Hepatocyte (in vitro differentiated cells): ENCODE measurements at regions not wholly inside any gene's neighbourhood (a gene's known extent, or its start where the extent isn't known, plus 50 kb on each side); places are given as distances from the start of the nearest gene placed in this dataset.

Experiments used
- DNase-seq: peaks from one replicate; pipeline ENCODE4 v3.0.0-alpha.2; 2016; ENCODE audit warnings: low spot score
- H2AFZ ChIP-seq: fragments of 200-600 bp; sonication (generic); 2 replicates; pipeline ENCODE4 v1.6.0; 2016; ENCODE audit warnings: antibody characterized with exemption, mild to moderate bottlenecking
- H3K27ac ChIP-seq: fragments of 200-600 bp; sonication (generic); 2 replicates; pipeline ENCODE4 v1.5.1; 2016; ENCODE audit warnings: mild to moderate bottlenecking
- H3K27me3 ChIP-seq: fragments of 200-600 bp; sonication (generic); 2 replicates; pipeline ENCODE4 v1.6.1; 2016
- H3K36me3 ChIP-seq: fragments of 200-600 bp; sonication (generic); replicated peaks from 2 replicates; pipeline ENCODE4 v1.5.1; 2016; ENCODE audit warnings: low read depth; ENCODE audit not compliant: insufficient read depth
- H3K4me1 ChIP-seq: fragments of 200-600 bp; sonication (generic); 2 replicates; pipeline ENCODE4 v1.5.1; 2016; ENCODE audit warnings: mild to moderate bottlenecking, moderate library complexity; ENCODE audit not compliant: insufficient read depth
- H3K4me2 ChIP-seq: fragments of 200-600 bp; sonication (generic); 2 replicates; pipeline ENCODE4 v1.6.0; 2016
- H3K4me3 ChIP-seq: fragments of 200-600 bp; sonication (generic); 2 replicates; pipeline ENCODE4 v1.5.1; 2016; ENCODE audit warnings: mild to moderate bottlenecking
- H3K79me2 ChIP-seq: fragments of 200-600 bp; sonication (generic); 2 replicates; pipeline ENCODE4 v1.6.0; 2017; ENCODE audit warnings: mild to moderate bottlenecking
- H3K9me2 ChIP-seq: fragments of 200-600 bp; sonication (generic); replicated peaks from 2 replicates; pipeline ENCODE4 v1.6.0; 2017; ENCODE audit warnings: mild to moderate bottlenecking; ENCODE audit not compliant: insufficient read depth
- H3K9me3 ChIP-seq: fragments of 200-600 bp; sonication (generic); 2 replicates; pipeline ENCODE4 v1.5.1; 2016; ENCODE audit warnings: low read depth, mild to moderate bottlenecking
- H4K20me1 ChIP-seq: fragments of 200-600 bp; sonication (generic); 2 replicates; pipeline ENCODE4 v1.6.0; 2016; ENCODE audit warnings: mild to moderate bottlenecking; ENCODE audit not compliant: insufficient read depth, poor library complexity, severe bottlenecking
- EZH2 ChIP-seq: fragments of 200-600 bp; sonication (generic); IDR thresholded peaks from 2 replicates; pipeline ENCODE4 v1.6.1; 2016; ENCODE audit warnings: antibody characterized with exemption, mild to moderate bottlenecking, borderline replicate concordance
- EZH2phosphoT487 ChIP-seq: fragments of 200-600 bp; sonication (generic); IDR thresholded peaks from one replicate; pipeline ENCODE4 v1.6.1; 2018; ENCODE audit warnings: antibody characterized with exemption, mild to moderate bottlenecking, low read depth, moderate library complexity; ENCODE audit not compliant: unreplicated experiment, severe bottlenecking
- WGBS: methylation state at CpG from one replicate; pipeline ENCODE4 v1.1.6; 2016; ENCODE audit warnings: low lambda C conversion rate; ENCODE audit errors: missing lambda C conversion rate; 5-methylcytosine and 5-hydroxymethylcytosine counted together
- TF ChIP-seq, protein P1 (sequence below): fragments of 200-600 bp; sonication (generic); IDR thresholded peaks from 2 replicates; pipeline ENCODE4 v1.5.1; 2016; ENCODE audit warnings: antibody characterized with exemption, mild to moderate bottlenecking; ENCODE audit not compliant: poor library complexity

DNA sequence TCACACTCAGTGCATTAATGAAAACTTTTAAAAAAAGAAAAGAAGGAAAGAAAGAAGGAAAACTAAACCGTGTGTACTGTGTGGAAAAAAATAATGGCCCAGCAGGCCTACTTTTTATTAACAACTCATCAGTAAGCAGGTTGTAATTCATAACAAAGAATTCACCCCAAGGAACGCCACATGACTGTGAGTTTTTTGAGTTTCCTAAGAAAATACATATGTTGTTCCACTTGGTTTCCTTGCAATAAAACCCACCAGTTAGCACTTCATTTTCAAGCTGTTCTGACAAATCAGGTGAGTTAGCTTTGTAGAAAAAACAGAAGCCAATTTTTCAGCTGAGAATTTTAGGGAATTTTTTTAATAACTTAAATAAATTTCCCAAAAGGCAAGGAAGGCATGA, 259.3 kb upstream of the TBX18 start:
- no peak for DNase-seq
- H3K79me2 ChIP-seq: no peaks in the 10 kb centered on the region
- no peaks in the 10 kb centered on the region for H3K9me3 ChIP-seq
- TF ChIP-seq EZH2: no peak
- TF ChIP-seq, protein P1, sequence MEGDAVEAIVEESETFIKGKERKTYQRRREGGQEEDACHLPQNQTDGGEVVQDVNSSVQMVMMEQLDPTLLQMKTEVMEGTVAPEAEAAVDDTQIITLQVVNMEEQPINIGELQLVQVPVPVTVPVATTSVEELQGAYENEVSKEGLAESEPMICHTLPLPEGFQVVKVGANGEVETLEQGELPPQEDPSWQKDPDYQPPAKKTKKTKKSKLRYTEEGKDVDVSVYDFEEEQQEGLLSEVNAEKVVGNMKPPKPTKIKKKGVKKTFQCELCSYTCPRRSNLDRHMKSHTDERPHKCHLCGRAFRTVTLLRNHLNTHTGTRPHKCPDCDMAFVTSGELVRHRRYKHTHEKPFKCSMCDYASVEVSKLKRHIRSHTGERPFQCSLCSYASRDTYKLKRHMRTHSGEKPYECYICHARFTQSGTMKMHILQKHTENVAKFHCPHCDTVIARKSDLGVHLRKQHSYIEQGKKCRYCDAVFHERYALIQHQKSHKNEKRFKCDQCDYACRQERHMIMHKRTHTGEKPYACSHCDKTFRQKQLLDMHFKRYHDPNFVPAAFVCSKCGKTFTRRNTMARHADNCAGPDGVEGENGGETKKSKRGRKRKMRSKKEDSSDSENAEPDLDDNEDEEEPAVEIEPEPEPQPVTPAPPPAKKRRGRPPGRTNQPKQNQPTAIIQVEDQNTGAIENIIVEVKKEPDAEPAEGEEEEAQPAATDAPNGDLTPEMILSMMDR: no peak
- no peaks in the 10 kb centered on the region for H3K4me1 ChIP-seq
- H3K4me3 ChIP-seq: no peak overlapping the region
- 55% methylated on average over 2 of the region's 2 CpGs for WGBS
- H3K4me2 ChIP-seq: no peak overlapping the region
- no peak overlapping the region for H3K27ac ChIP-seq
- no peaks in the 10 kb centered on the region for H4K20me1 ChIP-seq
- no peak overlapping the region for H2AFZ ChIP-seq
- H3K27me3 ChIP-seq: no peaks in the 10 kb centered on the region
- H3K36me3 ChIP-seq: no peaks in the 10 kb centered on the region
- no peaks in the 10 kb centered on the region for H3K9me2 ChIP-seq

DNA sequence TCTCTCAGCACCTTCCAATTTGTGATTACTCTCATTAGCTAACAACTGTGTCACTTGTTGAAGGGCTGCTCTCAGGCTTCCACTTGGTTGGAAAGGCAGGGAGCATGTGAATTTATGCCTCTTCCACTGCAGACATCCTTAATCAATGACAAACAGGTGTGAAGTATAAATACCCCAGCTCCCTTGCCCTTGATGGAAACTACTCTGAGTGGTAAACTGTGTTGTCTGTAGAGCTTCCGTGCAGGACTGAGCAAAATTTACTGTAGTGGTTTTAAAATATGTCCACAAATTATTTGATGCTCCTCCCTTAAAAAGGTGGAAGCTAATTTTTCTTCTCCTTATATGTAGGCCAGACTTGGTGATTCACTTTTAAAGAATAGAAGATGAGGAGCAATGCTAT, 253.0 kb upstream of the TBX18 start:
- no peak for DNase-seq
- H2AFZ ChIP-seq: no peak overlapping the region
- H3K9me2 ChIP-seq: no peaks in the 10 kb centered on the region
- TF ChIP-seq EZH2 (no peak), EZH2phosphoT487 (no peak)
- TF ChIP-seq, protein P1: no peak
- H3K4me3 ChIP-seq: no peak overlapping the region
- WGBS: 96% methylated on average over 1 of the region's 1 CpG
- H4K20me1 ChIP-seq: no peaks in the 10 kb centered on the region
- H3K27ac ChIP-seq: no peak overlapping the region
- H3K79me2 ChIP-seq: no peaks in the 10 kb centered on the region
- H3K27me3 ChIP-seq: no peaks in the 10 kb centered on the region
- no peaks in the 10 kb centered on the region for H3K9me3 ChIP-seq
- H3K36me3 ChIP-seq: no peaks in the 10 kb centered on the region
- H3K4me1 ChIP-seq: no peaks in the 10 kb centered on the region
- no peak overlapping the region for H3K4me2 ChIP-seq

DNA sequence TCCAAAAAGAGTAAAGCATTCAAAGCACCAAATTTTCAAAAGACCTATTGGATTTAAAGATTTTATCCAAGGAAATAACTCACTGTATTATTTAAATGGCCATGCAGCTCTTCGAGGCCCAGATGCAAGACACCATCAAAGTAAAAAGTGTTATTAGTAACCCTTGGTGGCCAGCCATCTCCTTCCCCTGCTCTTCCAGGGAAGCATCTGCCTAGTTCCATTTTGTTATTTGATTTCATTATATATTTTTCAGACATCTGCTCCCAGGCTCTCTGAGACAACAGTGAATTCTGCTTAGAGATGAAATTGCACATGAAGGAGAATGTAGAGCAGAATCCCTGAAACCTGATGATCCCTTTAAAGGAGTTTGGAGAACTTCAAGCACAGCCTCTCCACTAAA, 252.3 kb upstream of the TBX18 start:
- no peaks in the 10 kb centered on the region for H3K9me2 ChIP-seq
- no peak overlapping the region for H3K4me2 ChIP-seq
- no peaks in the 10 kb centered on the region for H3K4me1 ChIP-seq
- no peak overlapping the region for H3K4me3 ChIP-seq
- 84% methylated on average over 1 of the region's 1 CpG for WGBS
- no peaks in the 10 kb centered on the region for H4K20me1 ChIP-seq
- no peak overlapping the region for H2AFZ ChIP-seq
- no peaks in the 10 kb centered on the region for H3K9me3 ChIP-seq
- TF ChIP-seq, protein P1: no peak
- TF ChIP-seq EZH2phosphoT487: no peak
- TF ChIP-seq EZH2: no peak
- H3K27ac ChIP-seq: no peak overlapping the region
- no peaks in the 10 kb centered on the region for H3K79me2 ChIP-seq
- DNase-seq: no peak
- H3K27me3 ChIP-seq: no peaks in the 10 kb centered on the region
- no peaks in the 10 kb centered on the region for H3K36me3 ChIP-seq

- H3K9me3 ChIP-seq: no peaks in the 10 kb centered on the region
- no peak overlapping the region for H3K4me3 ChIP-seq
- 18% methylated on average over 12 of the region's 12 CpGs for WGBS
- TF ChIP-seq EZH2: no peak
- TF ChIP-seq, protein P1: peak; percentile 76
- no peaks in the 10 kb centered on the region for H4K20me1 ChIP-seq
- no peak overlapping the region for H3K27ac ChIP-seq
- peak; percentile 82 for DNase-seq
- H3K4me2 ChIP-seq: peak overlapping the region; percentile 32
- H2AFZ ChIP-seq: no peak overlapping the region
- H3K9me2 ChIP-seq: no peaks in the 10 kb centered on the region
- no peaks in the 10 kb centered on the region for H3K27me3 ChIP-seq
- H3K79me2 ChIP-seq: no peaks in the 10 kb centered on the region
- no peaks in the 10 kb centered on the region for H3K36me3 ChIP-seq
- H3K4me1 ChIP-seq: no peaks in the 10 kb centered on the region
These were observed 251.1 kb upstream of the TBX18 start for GRCh38 chr6:85015396-85015990.
